Amygdala (tissue), 56 donors: ENCODE measurements at regions not wholly inside any gene's neighbourhood (a gene's known extent, or its start where the extent isn't known, plus 50 kb on each side); places are given as distances from the start of the nearest gene placed in this dataset.
"Not testable (repeated sequence)": the region's sequence is repeated elsewhere in the genome, so short reads cannot be mapped to it uniquely, and the experiment has no call there.

Experiments used
- DNase-seq, 56 donors: peaks; one replicate each; lab custom pipeline; 2025; lab: John Stamatoyannopoulos, UW

GRCh38 chr2:20499387-20499786 lies 52.5 kb downstream of the RHOB start:
- DNase-seq: no peak

GRCh38 chr2:20501974-20502373 lies 55.1 kb downstream of the RHOB start:
- DNase-seq: no peak

GRCh38 chr2:20502496-20502895 lies 55.6 kb downstream of the RHOB start:
- not testable (repeated sequence) for DNase-seq

GRCh38 chr2:20504174-20504573 lies 57.3 kb downstream of the RHOB start:
- no peak for DNase-seq

- peak in 1 of 56 donors; percentile 10 for DNase-seq
Measured at GRCh38 chr2:20506201-20506685, 59.4 kb downstream of the RHOB start.

- DNase-seq: no peak
Measured at GRCh38 chr2:20507166-20507692, 60.4 kb downstream of the RHOB start.

GRCh38 chr2:20507711-20508110 lies 60.8 kb downstream of the RHOB start:
- no peak for DNase-seq

- no peak for DNase-seq
Measured at GRCh38 chr2:20509301-20509769, 62.5 kb downstream of the RHOB start.

GRCh38 chr2:20509770-20510490 lies 63.1 kb downstream of the RHOB start:
- peak in 18 of 56 donors; percentile 18 to 57 (median 36) for DNase-seq

- no peak for DNase-seq
Measured at GRCh38 chr2:20511130-20511529, 64.3 kb downstream of the RHOB start.

- DNase-seq: no peak
Measured at GRCh38 chr2:20512061-20512605, 65.3 kb downstream of the RHOB start.

- no peak for DNase-seq
Measured at GRCh38 chr2:20513946-20514345, 67.1 kb downstream of the RHOB start.

- no peak for DNase-seq
Measured at GRCh38 chr2:20514596-20515269, 67.9 kb downstream of the RHOB start.

- no peak for DNase-seq
Measured at GRCh38 chr2:20515290-20516220, 68.7 kb downstream of the RHOB start.

GRCh38 chr2:20516291-20516645 lies 69.4 kb downstream of the RHOB start:
- peak in 1 of 56 donors; percentile 32 for DNase-seq

- peak in 49 of 56 donors; percentile 5 to 87 (median 62) for DNase-seq
Measured at GRCh38 chr2:20516646-20517341, 69.9 kb downstream of the RHOB start.

GRCh38 chr2:20519309-20519708 lies 72.4 kb downstream of the RHOB start:
- no peak for DNase-seq

- no peak for DNase-seq
Measured at GRCh38 chr2:20520128-20520527, 73.3 kb downstream of the RHOB start.

- no peak for DNase-seq
Measured at GRCh38 chr2:20521193-20521592, 74.3 kb downstream of the RHOB start.
